NCI-H1092 treated with DMSO at 0.1 percent for 48 hours (cell line): ENCODE measurements at regions not wholly inside any gene's neighbourhood (a gene's known extent, or its start where the extent isn't known, plus 50 kb on each side); places are given as distances from the start of the nearest gene placed in this dataset.

Experiments
- DNase-seq: peaks from one replicate; lab custom pipeline; 2025; lab: John Stamatoyannopoulos, UW

DNA sequence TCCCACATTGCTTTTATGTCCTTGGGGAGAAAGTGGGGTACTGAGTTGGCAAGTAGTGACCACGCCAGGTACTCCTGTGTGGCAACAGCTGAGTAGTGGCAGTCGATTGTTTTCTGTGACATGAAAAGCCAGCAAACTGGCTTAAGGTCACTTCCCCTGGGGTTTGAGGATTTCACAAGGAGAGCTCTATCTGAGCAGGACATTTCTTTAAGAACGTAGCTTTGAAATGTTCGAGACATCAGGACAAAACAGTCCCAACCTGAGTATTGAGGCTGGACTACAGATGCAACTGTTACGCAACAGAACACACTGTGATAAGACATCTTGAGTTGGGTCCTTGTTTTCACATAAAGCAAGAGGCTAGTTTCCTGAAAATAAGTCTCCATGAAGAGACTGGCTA lies 146.7 kb upstream of the KLF14 start:
- no peak for DNase-seq

- DNase-seq, result no peak
Measured at GRCh38 chr7:130881091-130881798, 147.2 kb upstream of the KLF14 start.

DNA sequence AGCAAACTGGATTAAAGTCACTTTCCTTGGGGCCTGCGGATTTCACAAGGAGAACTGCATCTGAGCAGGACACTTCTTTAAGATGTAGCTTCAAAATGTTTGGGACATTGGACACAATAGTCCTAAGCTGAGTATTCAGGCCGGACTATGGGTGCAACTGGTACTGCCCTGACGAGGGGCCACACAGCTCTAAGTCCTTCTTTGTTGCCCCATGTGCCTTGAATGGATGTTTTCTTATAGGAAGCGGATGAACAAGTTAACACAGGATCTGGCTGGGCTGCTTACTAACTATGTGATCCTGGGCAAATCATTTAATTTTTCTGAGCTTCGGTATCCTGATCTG lies 147.8 kb upstream of the KLF14 start:
- no peak for DNase-seq

- no peak for DNase-seq
Measured at GRCh38 chr7:130882396-130882795, 148.4 kb upstream of the KLF14 start.

- DNase-seq, result no peak
Measured at GRCh38 chr7:130883928-130884327, 149.9 kb upstream of the KLF14 start.

GRCh38 chr7:130884437-130885417 lies 150.7 kb upstream of the KLF14 start:
- DNase-seq, result no peak

GRCh38 chr7:130886438-130887135 lies 152.6 kb upstream of the KLF14 start:
- DNase-seq, result no peak

DNA sequence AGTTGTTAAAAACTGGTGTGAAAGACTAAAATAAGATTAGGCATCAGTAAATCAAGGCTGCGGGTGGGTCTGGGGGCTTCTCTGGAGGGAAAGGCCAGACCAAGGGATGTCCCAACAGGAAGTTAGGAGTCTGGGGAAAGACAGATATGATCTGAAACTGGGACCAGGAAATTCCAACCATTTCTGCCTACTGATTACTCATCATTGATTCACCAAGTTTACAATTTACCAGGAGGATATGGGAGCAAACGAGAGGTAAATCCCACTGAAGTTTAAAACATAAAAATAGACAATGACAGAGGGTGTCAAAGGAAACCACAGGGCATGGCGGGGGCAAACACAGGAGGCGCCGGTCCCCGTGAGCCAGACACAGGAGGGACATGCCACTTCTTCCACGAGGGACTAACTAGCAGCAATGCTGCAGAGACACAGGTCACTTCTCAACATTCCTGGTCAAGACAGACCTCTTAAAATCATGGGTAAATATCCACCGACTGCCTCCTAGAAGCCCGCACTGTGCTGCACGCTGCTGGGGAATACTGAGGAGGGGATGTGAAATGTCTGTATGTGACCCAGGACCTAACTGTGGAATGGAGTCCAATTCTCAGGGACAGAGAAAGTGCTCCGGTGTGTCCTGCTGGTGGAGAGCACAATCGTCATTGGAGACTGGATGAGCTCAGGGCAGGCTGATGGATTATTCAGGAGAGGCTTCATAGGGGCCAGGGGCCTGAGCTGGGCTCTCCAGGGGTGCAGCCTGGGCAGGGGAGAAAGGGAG lies 153.4 kb upstream of the KLF14 start:
- no peak for DNase-seq

DNA sequence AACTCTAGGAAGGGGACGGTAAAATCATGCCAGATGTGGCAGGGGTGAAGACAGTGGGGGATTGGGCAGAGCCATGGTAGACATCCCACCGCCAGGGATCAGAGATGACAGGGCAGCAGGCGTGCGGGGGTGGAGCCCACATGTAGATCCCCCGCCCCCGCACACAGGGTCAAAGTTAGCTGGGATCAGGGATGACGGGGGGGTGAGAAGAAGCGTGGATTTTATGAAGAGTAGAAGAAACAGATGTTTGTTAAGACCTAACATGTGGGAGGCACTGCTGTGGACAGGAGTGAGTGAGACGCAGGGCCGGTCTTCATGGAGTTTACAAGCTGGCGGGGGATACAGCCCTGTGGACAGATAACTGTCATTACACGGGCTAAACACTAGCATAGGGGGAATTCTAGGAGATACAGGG lies 154.0 kb upstream of the KLF14 start:
- no peak for DNase-seq

GRCh38 chr7:130888468-130888867 lies 154.5 kb upstream of the KLF14 start:
- no peak for DNase-seq

DNA sequence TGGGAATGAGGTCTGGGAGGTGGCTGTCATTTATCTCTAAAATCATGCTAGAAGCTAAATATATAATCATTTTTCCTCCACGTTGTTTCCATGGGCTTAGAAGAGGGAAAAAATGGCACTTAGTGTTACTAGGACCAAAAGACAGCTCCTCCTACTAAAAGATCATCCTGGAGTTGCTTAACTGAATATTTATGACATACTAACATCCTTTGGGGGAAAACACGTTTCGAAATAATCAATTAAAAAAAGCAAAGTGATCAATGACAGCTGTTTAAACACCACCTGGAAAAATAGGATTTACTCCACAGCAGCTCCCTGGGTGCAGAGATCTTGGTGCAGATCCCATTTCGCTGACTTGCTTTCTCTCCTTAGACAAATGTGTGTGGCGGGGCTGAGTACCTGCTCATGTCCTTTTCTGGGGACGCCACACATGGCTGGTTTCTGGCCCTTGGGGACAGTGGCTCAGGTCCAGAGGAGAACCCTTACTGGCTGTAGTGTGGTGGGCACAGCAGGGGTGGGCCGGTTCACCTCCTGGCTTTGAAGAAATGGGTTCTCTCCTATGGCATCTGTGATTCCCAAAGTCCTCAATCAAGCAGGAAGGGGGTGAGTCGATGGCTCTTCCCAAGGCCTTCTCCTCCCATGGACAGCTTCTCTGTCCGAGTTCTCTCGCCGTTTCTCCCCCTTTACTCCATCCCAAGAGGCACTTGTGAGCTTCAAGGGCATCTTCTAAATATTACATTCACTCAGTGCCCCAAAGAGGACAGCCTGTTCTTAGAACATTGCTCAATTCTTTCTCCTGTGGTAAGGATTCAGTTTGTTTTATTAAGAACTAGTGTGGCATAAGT lies 156.4 kb upstream of the KLF14 start:
- no peak for DNase-seq

DNA sequence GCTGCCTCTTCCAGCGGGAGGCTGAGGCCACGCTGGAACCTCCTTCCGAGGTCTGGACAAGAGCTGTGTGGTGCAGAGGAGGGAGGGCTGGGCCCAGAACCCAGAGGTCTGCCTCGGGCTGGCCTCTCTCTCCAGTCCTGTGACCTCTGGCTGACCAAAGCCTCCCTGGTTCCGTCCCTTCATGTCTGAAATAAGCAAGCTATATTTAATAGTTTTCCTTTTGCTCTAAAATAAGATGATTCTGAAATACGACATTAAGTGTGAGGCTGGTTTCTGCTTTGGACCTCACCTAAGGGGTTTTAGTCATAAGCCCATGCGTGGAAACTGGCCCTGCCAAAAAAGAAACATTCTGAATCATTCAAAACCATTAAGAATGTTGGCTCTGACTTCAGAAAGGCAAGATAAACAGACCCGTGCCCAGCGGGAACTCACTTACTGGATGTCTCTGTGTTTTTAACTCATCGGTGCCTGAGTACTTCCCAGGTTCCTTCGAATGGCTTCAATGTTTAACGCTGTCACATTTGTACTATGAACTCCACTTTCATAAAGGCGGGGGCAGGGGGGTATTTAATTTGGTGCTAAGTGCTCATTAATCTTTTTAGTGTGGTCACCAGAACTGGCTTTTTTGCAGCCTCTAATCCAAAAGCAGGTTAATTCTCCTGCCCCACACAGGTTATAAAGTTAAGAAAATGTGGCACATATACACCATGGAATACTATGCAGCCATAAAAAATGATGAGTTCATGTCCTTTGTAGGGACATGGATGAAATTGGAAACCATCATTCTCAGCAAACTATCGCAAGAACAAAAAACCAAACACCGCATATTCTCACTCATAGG lies 157.5 kb upstream of the KLF14 start:
- no peak for DNase-seq

DNA sequence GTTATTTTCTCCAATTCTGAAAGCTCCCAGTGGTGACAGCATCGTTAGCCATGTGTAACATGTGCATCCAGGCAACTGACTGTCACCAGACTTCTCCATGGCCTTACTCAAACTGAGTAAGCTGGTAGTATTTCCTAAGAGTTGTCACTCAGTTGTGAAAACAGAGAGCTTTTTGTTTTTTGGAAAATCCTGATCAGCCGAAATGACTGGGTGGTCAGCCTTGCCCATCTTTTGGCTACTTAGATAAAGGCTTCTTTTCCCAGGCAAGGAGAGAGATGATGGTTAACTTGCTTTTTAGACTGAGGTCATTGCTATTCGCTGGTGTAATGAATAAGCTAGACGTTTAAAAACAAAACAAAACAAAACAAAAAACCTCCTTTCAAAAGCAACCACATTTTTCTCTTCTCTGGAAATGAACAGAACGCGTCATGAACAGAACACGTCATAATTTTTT lies 159.5 kb upstream of the KLF14 start:
- DNase-seq, result no peak

DNA sequence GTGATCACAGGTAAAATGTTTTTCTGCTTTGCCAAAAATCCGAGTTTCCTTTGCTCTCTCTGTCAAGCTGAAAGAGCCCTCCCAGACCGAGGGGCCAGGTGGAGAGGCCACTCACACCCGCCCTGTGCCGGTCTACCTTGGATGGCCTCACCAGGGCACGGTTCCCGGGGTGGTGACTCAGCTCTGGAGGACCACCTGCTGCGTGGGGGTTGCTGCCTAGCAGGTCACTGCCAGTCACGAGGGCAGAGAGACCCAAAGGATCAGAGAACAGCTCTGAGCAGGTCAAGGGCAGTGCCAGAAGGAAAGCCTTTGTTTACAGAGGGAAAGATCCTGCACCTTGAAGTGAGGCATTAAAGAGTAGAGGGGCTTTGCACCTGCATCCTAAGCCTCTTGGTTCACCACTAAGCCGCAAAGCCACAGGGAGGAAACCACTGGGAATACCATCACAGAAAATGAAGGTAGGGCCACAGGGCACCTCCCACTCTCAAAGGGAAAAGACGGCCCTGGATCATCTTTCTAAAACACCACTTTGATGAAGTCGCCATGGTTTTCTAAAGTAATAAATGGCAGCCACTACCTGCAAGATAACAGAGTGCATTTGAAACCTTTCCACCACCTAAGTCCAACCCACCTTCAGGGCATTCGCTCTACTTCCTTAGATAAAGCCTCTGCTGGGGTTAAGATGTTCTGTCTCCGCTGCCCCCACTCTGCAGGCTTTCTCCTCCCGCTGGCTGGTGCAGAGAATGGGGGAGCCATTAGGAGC lies 160.3 kb upstream of the KLF14 start:
- peak; percentile 32 for DNase-seq

DNA sequence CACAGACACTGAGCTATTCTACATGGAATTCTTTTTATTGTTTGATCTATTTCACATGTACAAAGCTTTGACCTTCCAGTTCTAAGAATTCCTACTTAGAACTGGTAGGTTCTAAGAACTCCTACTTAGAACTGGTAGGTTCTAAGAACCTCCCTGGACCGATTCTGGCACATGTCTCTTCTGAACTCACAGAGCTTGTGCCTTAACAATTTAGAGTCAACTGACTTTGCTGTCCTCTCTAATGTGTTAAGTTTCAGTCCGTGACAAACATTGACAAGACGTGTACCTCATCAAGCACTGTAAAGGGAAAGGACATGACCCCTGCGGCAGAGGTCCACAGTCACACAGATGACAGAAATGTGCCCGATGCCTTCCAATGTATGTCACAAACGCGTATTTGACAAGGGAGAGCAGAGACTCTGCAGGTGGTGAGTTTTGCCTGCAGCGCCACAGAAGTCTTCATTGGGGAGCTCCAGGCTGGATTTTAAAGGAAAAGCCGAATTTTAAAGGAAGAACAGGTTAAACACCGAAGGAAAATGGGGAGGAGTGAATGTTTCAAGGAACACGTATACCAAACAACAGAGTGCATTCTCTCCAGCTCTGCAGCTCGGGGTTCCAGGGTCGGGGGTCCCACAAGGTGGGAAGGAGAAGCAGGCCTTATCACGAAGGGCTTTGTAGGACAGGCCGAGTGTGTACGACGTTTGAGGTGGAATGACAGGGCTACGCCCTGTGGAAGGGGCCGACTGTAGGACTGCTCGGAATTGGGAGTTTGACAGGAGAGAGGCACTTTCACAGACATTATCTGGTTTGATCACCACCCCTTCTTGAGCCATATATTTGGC lies 161.1 kb upstream of the KLF14 start:
- DNase-seq, result no peak

DNA sequence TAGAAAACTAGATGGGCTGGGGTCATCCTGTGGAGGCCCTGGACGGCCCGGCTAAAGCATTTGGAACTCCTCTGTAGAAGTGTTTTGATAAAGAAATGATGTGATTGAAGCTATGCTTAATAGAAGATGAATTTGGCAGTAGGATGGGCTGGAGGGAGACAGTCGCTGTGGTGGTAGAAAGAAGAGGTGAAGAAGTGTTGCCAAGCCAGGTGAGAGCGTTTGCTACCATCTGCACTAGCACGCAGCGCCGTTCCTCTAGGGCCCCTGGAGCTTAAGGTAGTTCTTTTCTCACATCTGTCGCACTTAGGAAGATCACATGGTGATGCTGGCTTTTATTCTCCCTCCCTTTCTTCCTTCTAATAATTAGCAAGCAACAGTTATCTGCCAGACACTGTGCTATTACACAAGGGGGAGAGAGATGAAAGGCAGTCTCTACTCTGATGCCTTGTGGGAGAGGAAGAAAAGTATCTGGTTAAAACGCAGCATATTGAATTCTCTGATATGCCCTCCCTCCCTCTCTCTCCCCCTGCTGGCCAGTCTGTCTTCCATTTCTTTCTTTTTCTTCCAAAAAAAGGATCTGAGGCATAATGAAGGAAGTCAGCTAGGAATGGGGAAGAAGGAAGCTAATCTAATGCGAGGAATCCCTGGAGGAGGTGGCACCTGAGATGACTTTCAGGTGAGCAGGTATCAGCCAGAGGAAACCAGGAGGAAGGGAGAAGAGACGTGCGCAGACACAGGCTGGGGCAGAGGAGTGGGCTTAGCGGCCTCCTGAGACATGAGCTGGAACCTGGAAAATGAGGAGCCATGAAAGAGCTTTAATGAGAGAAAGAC lies 162.3 kb upstream of the KLF14 start:
- DNase-seq, result no peak

- DNase-seq, result peak; percentile 60
Measured at GRCh38 chr7:130896898-130897514, 163.0 kb upstream of the KLF14 start.
